H1 (cell line): ENCODE measurements at regions not wholly inside any gene's neighbourhood (a gene's known extent, or its start where the extent isn't known, plus 50 kb on each side); places are given as distances from the start of the nearest gene placed in this dataset.

Source experiments
- CTCF ChIA-PET: fragments of 300-600 bp; sonication (Branson Sonifier 250); formaldehyde crosslinking; loops from one replicate; lab custom pipeline; 2021; ENCODE audit not compliant: partially characterized antibody; lab: Charles Lee
- POLR2A ChIA-PET: fragments of 300-600 bp; sonication (Branson Sonifier 250); formaldehyde crosslinking; loops from one replicate; lab custom pipeline; 2021; ENCODE audit warnings: inconsistent platforms; ENCODE audit not compliant: partially characterized antibody; lab: Charles Lee
- DNase-seq, 2 experiments: peaks; one replicate each; pipeline versions ENCODE4 v3.0.0 to v3.0.0-alpha.2; 2010 to 2022; ENCODE audit warnings: low spot score in 2 of 2, low read depth in 1 of 2, mixed read lengths in 1 of 2
- FAIRE-seq: peaks from 2 replicates; lab custom pipeline; 2011; peaks lifted over from hg19 to GRCh38; lab: Jason Lieb, UNC
- H2AFZ ChIP-seq: 2 replicates; pipeline ENCODE4 v1.8.1; 2012; ENCODE audit warnings: low read length, inconsistent platforms
- H2AK5ac ChIP-seq: 2 replicates; pipeline ENCODE4 v1.6.1; 2013; ENCODE audit warnings: low read depth, low read length
- H2BK120ac ChIP-seq: replicated peaks from 2 replicates; pipeline ENCODE3; 2013; ENCODE audit warnings: low read depth, low read length, inconsistent platforms
- H2BK12ac ChIP-seq: 2 replicates; pipeline ENCODE4 v1.6.1; 2013; ENCODE audit warnings: low read depth, low read length
- H2BK15ac ChIP-seq: 2 replicates; pipeline ENCODE4 v1.6.1; 2013; ENCODE audit warnings: low read length
- H2BK20ac ChIP-seq: 2 replicates; pipeline ENCODE4 v1.6.1; 2013; ENCODE audit warnings: low read length
- H2BK5ac ChIP-seq: 2 replicates; pipeline ENCODE4 v1.6.1; 2013; ENCODE audit warnings: low read depth, low read length
- H3K14ac ChIP-seq: 2 replicates; pipeline ENCODE4 v1.6.1; 2013; ENCODE audit warnings: inconsistent platforms; ENCODE audit not compliant: insufficient read length
- H3K18ac ChIP-seq: 2 replicates; pipeline ENCODE4 v1.6.1; 2013; ENCODE audit warnings: low read length; ENCODE audit errors: extremely low read depth
- H3K23ac ChIP-seq: 2 replicates; pipeline ENCODE4 v1.6.1; 2013; ENCODE audit warnings: inconsistent platforms; ENCODE audit not compliant: insufficient read length
- H3K23me2 ChIP-seq: 2 replicates; pipeline ENCODE4 v1.6.1; 2013; ENCODE audit warnings: low read depth, low read length
- H3K27ac ChIP-seq: 2 replicates; pipeline ENCODE4 v1.6.1; 2011; ENCODE audit warnings: low read depth, low read length, inconsistent platforms
- H3K27me3 ChIP-seq, 4 experiments: replicated peaks in 1 of 4; 1 replicate in 1 of 4; 2 replicates in 3 of 4; pipeline versions ENCODE4 v1.6.1 to v1.8.1; 2011 to 2013; ENCODE audit warnings: low read length in 3 of 4, mild to moderate bottlenecking in 3 of 4, inconsistent platforms in 2 of 4, mixed read lengths in 2 of 4, moderate library complexity in 1 of 4; ENCODE audit not compliant: control insufficient read depth in 3 of 4, insufficient read depth in 3 of 4; ENCODE audit errors: extremely low read depth in 1 of 4
- H3K36me3 ChIP-seq, 4 experiments: 2 replicates each; pipeline versions ENCODE4 v1.6.1 to v1.8.1; 2011 to 2013; ENCODE audit warnings: mild to moderate bottlenecking in 4 of 4, low read length in 3 of 4, moderate library complexity in 2 of 4, control low read depth in 1 of 4, inconsistent platforms in 1 of 4; ENCODE audit not compliant: insufficient read depth in 4 of 4, control insufficient read depth in 2 of 4
- H3K4ac ChIP-seq: replicated peaks from 2 replicates; pipeline ENCODE3; 2013; ENCODE audit warnings: low read length, low read depth, mixed read lengths, inconsistent platforms; ENCODE audit not compliant: insufficient read length
- H3K4me1 ChIP-seq, 4 experiments: replicated peaks in 1 of 4; 1 replicate in 1 of 4; 2 replicates in 3 of 4; pipeline versions ENCODE4 v1.6.1 to v1.8.1; 2011 to 2013; ENCODE audit warnings: low read length in 3 of 4, inconsistent platforms in 2 of 4, mixed read lengths in 1 of 4; ENCODE audit not compliant: insufficient read depth in 4 of 4, control insufficient read depth in 3 of 4
- H3K4me2 ChIP-seq, 2 experiments: 2 replicates each; pipeline versions ENCODE4 v1.6.1 to v1.8.1; 2011 to 2013; ENCODE audit warnings: low read depth in 2 of 2, low read length in 2 of 2, control low read depth in 1 of 2, inconsistent platforms in 1 of 2, mild to moderate bottlenecking in 1 of 2; ENCODE audit not compliant: insufficient read depth in 1 of 2
- H3K4me3 ChIP-seq, 4 experiments: fragments of 200-600, 300-600 bp in 1 of 4; sonication (generic), shearing (Covaris generic), sonication (Bioruptor Twin) in 1 of 4; 2 replicates each; pipeline versions ENCODE4 v1.5.1 to v1.8.1; 2011 to 2016; ENCODE audit warnings: low read length in 4 of 4, low read depth in 3 of 4, control low read depth in 2 of 4, inconsistent platforms in 2 of 4, mild to moderate bottlenecking in 2 of 4, mixed read lengths in 1 of 4, moderate library complexity in 1 of 4; ENCODE audit not compliant: insufficient read depth in 2 of 4; ENCODE audit errors: extremely low read depth in 1 of 4
- H3K56ac ChIP-seq: replicated peaks from 2 replicates; pipeline ENCODE3; 2013; ENCODE audit warnings: low read depth, mild to moderate bottlenecking, mixed read lengths, low read length, inconsistent platforms; ENCODE audit not compliant: insufficient read length
- H3K79me1 ChIP-seq: 2 replicates; pipeline ENCODE4 v1.6.1; 2013; ENCODE audit warnings: low read depth, low read length, control low read depth
- H3K79me2 ChIP-seq, 2 experiments: 2 replicates each; pipeline versions ENCODE4 v1.6.1 to v1.8.1; 2012 to 2013; ENCODE audit warnings: low read length in 2 of 2, mild to moderate bottlenecking in 2 of 2, inconsistent platforms in 1 of 2; ENCODE audit not compliant: insufficient read depth in 2 of 2, control insufficient read depth in 1 of 2
- H3K9ac ChIP-seq, 4 experiments: replicated peaks in 1 of 4; 1 replicate in 1 of 4; 2 replicates in 3 of 4; pipeline versions ENCODE4 v1.6.1 to v1.8.1; 2011 to 2013; ENCODE audit warnings: low read depth in 3 of 4, low read length in 3 of 4, control low read depth in 2 of 4, mild to moderate bottlenecking in 2 of 4, moderate library complexity in 2 of 4, inconsistent platforms in 1 of 4; ENCODE audit errors: extremely low read depth in 1 of 4
- H3K9me3 ChIP-seq, 2 experiments: 2 replicates each; pipeline versions ENCODE4 v1.6.1 to v1.8.1; 2012 to 2013; ENCODE audit warnings: mild to moderate bottlenecking in 2 of 2, moderate library complexity in 2 of 2, control low read depth in 1 of 2, inconsistent platforms in 1 of 2, low read depth in 1 of 2, low read length in 1 of 2, mixed read lengths in 1 of 2; ENCODE audit not compliant: insufficient read depth in 2 of 2
- H4K20me1 ChIP-seq, 2 experiments: replicated peaks in 1 of 2; 2 replicates each; pipeline versions ENCODE3 to v1.8.1; 2011 to 2013; ENCODE audit warnings: inconsistent platforms in 2 of 2, low read length in 2 of 2, mild to moderate bottlenecking in 1 of 2; ENCODE audit not compliant: insufficient read depth in 2 of 2, control insufficient read depth in 1 of 2
- H4K5ac ChIP-seq: 2 replicates; pipeline ENCODE4 v1.6.1; 2013; ENCODE audit warnings: low read length, low read depth, mixed read lengths, inconsistent platforms; ENCODE audit not compliant: insufficient read length
- H4K8ac ChIP-seq: 2 replicates; pipeline ENCODE4 v1.8.0; 2013; ENCODE audit warnings: mild to moderate bottlenecking, moderate library complexity, low read length, inconsistent platforms; ENCODE audit not compliant: insufficient read depth; ENCODE audit errors: extremely low read depth
- H4K91ac ChIP-seq: replicated peaks from 2 replicates; pipeline ENCODE3; 2013; ENCODE audit warnings: low read length, mixed read lengths, inconsistent platforms; ENCODE audit not compliant: insufficient read length
- BRCA1 ChIP-seq: IDR thresholded peaks from 2 replicates; pipeline ENCODE4 v1.6.1; 2012; ENCODE audit warnings: low read depth, low read length, improper control_type of control experiment
- CHD1 ChIP-seq: IDR thresholded peaks from 2 replicates; pipeline ENCODE4 v1.6.1; 2012; ENCODE audit warnings: low read depth, low read length, improper control_type of control experiment
- EZH2 ChIP-seq: fragments of 200-600 bp; sonication (generic); IDR thresholded peaks from 2 replicates; pipeline ENCODE4 v1.7.1; 2012; ENCODE audit warnings: low read depth, mild to moderate bottlenecking, moderate library complexity, low read length, inconsistent platforms; ENCODE audit not compliant: severe bottlenecking
- KDM5A ChIP-seq: fragments of 200-600 bp; IDR thresholded peaks from 2 replicates; pipeline ENCODE4 v1.7.1; 2012; ENCODE audit warnings: mild to moderate bottlenecking, low read length, inconsistent platforms, mixed read lengths
- MAFK ChIP-seq: IDR thresholded peaks from 2 replicates; pipeline ENCODE4 v1.6.1; 2012; ENCODE audit warnings: low read depth, mild to moderate bottlenecking, improper control_type of control experiment, low read length
- PHF8 ChIP-seq: fragments of 200-600 bp; sonication (generic); conservative IDR thresholded peaks from 2 replicates; pipeline ENCODE4 v1.7.1; 2012; ENCODE audit warnings: low read depth, mild to moderate bottlenecking, inconsistent platforms, low read length, moderate library complexity
- POLR2A ChIP-seq, 2 experiments: IDR thresholded peaks; 1 replicate in 1 of 2; 2 replicates in 1 of 2; pipeline ENCODE4 v1.6.1; 2011; ENCODE audit warnings: low read depth in 2 of 2, low read length in 2 of 2, mild to moderate bottlenecking in 2 of 2; ENCODE audit errors: control extremely low read depth in 1 of 2
- POLR2AphosphoS5 ChIP-seq: IDR thresholded peaks from 2 replicates; pipeline ENCODE4 v1.6.1; 2011; ENCODE audit warnings: low read depth, low read length
- POU5F1 ChIP-seq: IDR thresholded peaks from 2 replicates; pipeline ENCODE4 v1.6.1; 2011; ENCODE audit warnings: low read depth, mild to moderate bottlenecking, low read length, moderate library complexity
- RAD21 ChIP-seq, 2 experiments: IDR thresholded peaks in 1 of 2; conservative IDR thresholded peaks in 1 of 2; 2 replicates each; pipeline ENCODE4 v1.6.1; 2011; ENCODE audit warnings: low read depth in 2 of 2, low read length in 2 of 2, improper control_type of control experiment in 1 of 2, inconsistent platforms in 1 of 2, mild to moderate bottlenecking in 1 of 2, moderate library complexity in 1 of 2
- RNF2 ChIP-seq: fragments of 200-900, 300-1000 bp; sonication (generic); IDR thresholded peaks from 2 replicates; pipeline ENCODE4 v1.7.1; 2016; ENCODE audit warnings: borderline replicate concordance, low read depth, mild to moderate bottlenecking, antibody characterized with exemption, low read length; ENCODE audit not compliant: poor library complexity, severe bottlenecking; ENCODE audit errors: missing control alignments
- SAP30 ChIP-seq: fragments of 300-600 bp; sonication (generic); IDR thresholded peaks from 2 replicates; pipeline ENCODE4 v1.7.1; 2012; ENCODE audit warnings: low read length, moderate library complexity, mild to moderate bottlenecking, inconsistent platforms; ENCODE audit not compliant: insufficient read depth, insufficient replicate concordance
- TBP ChIP-seq: IDR thresholded peaks from 2 replicates; pipeline ENCODE4 v1.6.1; 2011; ENCODE audit warnings: low read depth, low read length, improper control_type of control experiment
- USF2 ChIP-seq: IDR thresholded peaks from 2 replicates; pipeline ENCODE4 v1.6.1; 2011; ENCODE audit warnings: low read length, improper control_type of control experiment
- WGBS, 2 experiments: shearing (Covaris generic) in 1 of 2; methylation state at CpG; one replicate each; pipeline versions ENCODE4 v1.1.6 to v1.1.7; 2013 to 2015; ENCODE audit warnings: low lambda C conversion rate in 2 of 2, mixed read lengths in 2 of 2, inconsistent platforms in 1 of 2, low coverage in 1 of 2, missing lambda C conversion rate in 1 of 2; ENCODE audit not compliant: insufficient replicate concordance in 2 of 2, insufficient coverage in 1 of 2, insufficient read length in 1 of 2; ENCODE audit errors: extremely low coverage in 1 of 2, missing lambda C conversion rate in 1 of 2; 5-methylcytosine and 5-hydroxymethylcytosine counted together

DNA sequence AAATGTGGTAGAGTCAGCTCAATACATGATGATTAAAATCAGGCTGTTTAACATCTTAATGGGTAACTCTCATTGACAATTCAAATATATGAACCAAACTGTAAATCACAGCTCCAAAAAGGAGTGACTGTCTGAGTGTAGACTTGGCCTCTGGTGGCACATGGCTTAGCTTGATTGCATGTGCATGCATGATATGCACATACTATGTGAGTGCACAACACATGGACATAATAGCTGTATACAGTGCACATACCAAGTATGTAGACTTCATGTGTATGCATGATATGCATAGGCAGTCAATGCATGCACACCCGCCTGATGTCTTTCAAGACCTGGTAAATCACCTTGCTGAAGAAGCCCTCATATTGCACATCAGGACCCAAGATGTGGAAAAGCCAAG lies 252.0 kb upstream of the SOX11 start:
- H3K14ac ChIP-seq, result no peak overlapping the region
- DNase-seq (no peak), FAIRE-seq (no peak)
- H3K4ac ChIP-seq, result no peak overlapping the region
- no peaks in the 10 kb centered on the region for H3K27me3 ChIP-seq
- no peaks in the 10 kb centered on the region for H3K9me3 ChIP-seq
- no peaks in the 10 kb centered on the region for H3K36me3 ChIP-seq
- H4K5ac ChIP-seq, result no peak overlapping the region
- H3K4me2 ChIP-seq, result no peak overlapping the region
- no peak overlapping the region for H2BK5ac ChIP-seq
- ChIA-PET CTCF (interaction anchor here (0.6 kb wide), 1 partner anchor 338 kb away, joined by 3 read pairs; no protein-coding TSS in a partner anchor), POLR2A (no interaction called here)
- H3K79me1 ChIP-seq, result no peaks in the 10 kb centered on the region
- H3K18ac ChIP-seq, result no peak overlapping the region
- H2AFZ ChIP-seq, result no peak overlapping the region
- no peak overlapping the region for H3K23ac ChIP-seq
- no peak overlapping the region for H3K4me3 ChIP-seq
- no peaks in the 10 kb centered on the region for H4K20me1 ChIP-seq
- no peak overlapping the region for H2AK5ac ChIP-seq
- H3K23me2 ChIP-seq, result peaks cover 5% of the 10 kb centered on the region; the same call in 1 of the 2 replicates
- H3K4me1 ChIP-seq, result no peaks in the 10 kb centered on the region
- no peak overlapping the region for H3K56ac ChIP-seq
- H3K79me2 ChIP-seq, result no peaks in the 10 kb centered on the region
- no peak overlapping the region for H4K91ac ChIP-seq
- 88% methylated on average over 1 of the region's 1 CpG; no CpG with 5 or more reads in 1 of the 2 experiments for WGBS, 2 experiments
- H4K8ac ChIP-seq, result no peak overlapping the region
- H2BK20ac ChIP-seq, result no peak overlapping the region
- no peak overlapping the region for H3K9ac ChIP-seq
- H3K27ac ChIP-seq, result no peak overlapping the region
- no peak overlapping the region for H2BK15ac ChIP-seq
- no peak overlapping the region for H2BK120ac ChIP-seq
- H2BK12ac ChIP-seq, result no peak overlapping the region
- TF ChIP-seq BRCA1 (no peak), SAP30 (no peak), TBP (no peak), MAFK (no peak), USF2 (no peak), RNF2 (no peak), RAD21 (IDR thresholded peaks at IDR 0.05 in 1 of 2, conservative IDR thresholded peaks at IDR 0.05 in 1 of 2; ENCODE audit: low read depth in 2 of 2, low read length in 2 of 2) (no peak), POLR2A (IDR thresholded peaks at IDR 0.05; ENCODE audit: control extremely low read depth in 1 of 2, low read depth in 2 of 2, low read length in 2 of 2) (no peak), PHF8 (no peak), CHD1 (no peak), EZH2 (no peak), POLR2AphosphoS5 (no peak), KDM5A (no peak), POU5F1 (no peak)
